ENCODE measurements at regions not wholly inside any gene's neighbourhood (a gene's known extent, or its start where the extent isn't known, plus 50 kb on each side); places are given as distances from the start of the nearest gene placed in this dataset.

DNA sequence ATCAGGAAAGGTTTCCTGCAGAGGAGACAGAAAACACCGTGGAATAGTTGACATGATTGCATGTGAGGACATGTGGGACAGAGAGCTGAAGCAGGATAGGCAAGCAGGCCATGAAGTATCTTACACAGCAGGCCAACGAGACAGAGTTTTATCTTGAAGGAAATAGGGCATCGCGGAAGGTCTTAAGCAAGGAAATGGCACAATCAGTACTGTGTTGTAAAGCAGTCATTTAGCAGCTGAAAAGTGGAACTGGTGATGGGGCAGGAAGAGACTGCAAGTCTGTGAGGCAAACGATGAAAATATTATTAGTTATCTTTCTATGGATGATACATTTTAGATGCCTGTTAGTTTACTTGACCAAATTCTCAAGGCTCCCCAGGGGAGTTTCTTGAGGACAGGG lies 535.1 kb downstream of the SOX2 start:
- no peaks in the 10 kb centered on the region for H3K36me3 ChIP-seq (ENCODE audit: control insufficient read depth, insufficient read depth, low read length)
- ChIA-PET CTCF (no interaction called here), POLR2A (no interaction called here)
- H3K27me3 Mint-ChIP-seq (ENCODE audit: insufficient read depth, unreplicated experiment) = no peaks in the 10 kb centered on the region
- no peak overlapping the region for H3K4me3 ChIP-seq (ENCODE audit: low read depth, low read length)
- no peak for TF ChIP-seq CTCF (IDR thresholded peaks at IDR 0.05; ENCODE audit: insufficient read depth in 1 of 2, low read depth in 1 of 2, low read length in 1 of 2, severe bottlenecking in 1 of 2, unreplicated experiment in 1 of 2)
- H3K9me3 ChIP-seq = no peaks in the 10 kb centered on the region
- H3K4me3 Mint-ChIP-seq (ENCODE audit: unreplicated experiment) = no peak overlapping the region
- H3K27ac Mint-ChIP-seq (ENCODE audit: unreplicated experiment) = peak overlapping the region; percentile 12
- intact Hi-C loops (cut with micrococcal nuclease; ENCODE audit: unreplicated experiment) = no loop called here
- BruUV-seq (replicated peaks) = no TSS peak
- H3K4me1 Mint-ChIP-seq (ENCODE audit: low read depth, unreplicated experiment) = no peaks in the 10 kb centered on the region
- no peak for DNase-seq
- H3K36me3 Mint-ChIP-seq (ENCODE audit: insufficient read depth, unreplicated experiment) = no peaks in the 10 kb centered on the region
- H3K4me1 ChIP-seq = no peaks in the 10 kb centered on the region
- no peaks in the 10 kb centered on the region for H3K27me3 ChIP-seq (replicated peaks; ENCODE audit: control insufficient read depth, insufficient read depth, low read length)
- H3K9me3 Mint-ChIP-seq (ENCODE audit: unreplicated experiment) = peaks cover 11% of the 10 kb centered on the region

DNA sequence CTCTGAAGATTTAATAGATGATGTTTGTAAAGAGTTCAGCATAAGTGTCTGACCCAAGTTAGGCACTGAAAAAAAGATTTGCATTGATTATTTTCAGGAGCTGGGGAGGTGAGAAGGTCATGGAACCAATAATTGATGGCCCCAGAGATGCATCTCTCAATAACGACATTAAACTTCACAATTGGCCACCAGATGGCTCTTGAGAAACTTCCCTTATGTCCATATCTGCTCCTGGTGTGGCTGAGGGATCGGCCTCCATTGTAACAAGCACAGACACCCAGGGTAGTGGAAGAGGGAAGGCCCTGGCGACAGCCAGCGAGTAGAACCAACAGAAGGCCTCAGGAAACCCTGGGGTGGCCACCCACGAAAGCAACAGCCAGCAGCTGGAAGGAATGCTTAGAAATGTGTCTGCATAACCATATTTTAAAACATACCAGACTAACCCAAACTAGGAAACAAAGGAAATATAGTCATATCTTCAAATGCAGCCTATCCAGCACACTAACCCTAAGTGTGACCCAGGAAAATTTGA lies 536.7 kb downstream of the SOX2 start:
- intact Hi-C loops (cut with micrococcal nuclease; ENCODE audit: unreplicated experiment) = no loop called here
- H3K4me1 ChIP-seq = no peaks in the 10 kb centered on the region
- Mint-ChIP-seq H3K9me3 (ENCODE audit: unreplicated experiment) (peaks cover 11% of the 10 kb centered on the region), H3K27me3 (ENCODE audit: insufficient read depth, unreplicated experiment) (no peaks in the 10 kb centered on the region), H3K27ac (ENCODE audit: unreplicated experiment) (no peak overlapping the region), H3K4me1 (ENCODE audit: low read depth, unreplicated experiment) (no peaks in the 10 kb centered on the region), H3K36me3 (ENCODE audit: insufficient read depth, unreplicated experiment) (no peaks in the 10 kb centered on the region), H3K4me3 (ENCODE audit: unreplicated experiment) (no peak overlapping the region)
- no peaks in the 10 kb centered on the region for H3K9me3 ChIP-seq
- H3K27me3 ChIP-seq (replicated peaks; ENCODE audit: control insufficient read depth, insufficient read depth, low read length) = no peaks in the 10 kb centered on the region
- no peak for DNase-seq
- peak in 1 of 2 experiments; percentile 3 for TF ChIP-seq CTCF (IDR thresholded peaks at IDR 0.05; ENCODE audit: insufficient read depth in 1 of 2, low read depth in 1 of 2, low read length in 1 of 2, severe bottlenecking in 1 of 2, unreplicated experiment in 1 of 2)
- CTCF ChIA-PET = no interaction called here
- no peak overlapping the region for H3K4me3 ChIP-seq (ENCODE audit: low read depth, low read length)
- POLR2A ChIA-PET = no interaction called here
- no TSS peak for BruUV-seq (replicated peaks)
- no peaks in the 10 kb centered on the region for H3K36me3 ChIP-seq (ENCODE audit: control insufficient read depth, insufficient read depth, low read length)

GRCh38 chr3:182252802-182253201 lies 540.5 kb upstream of the ATP11B start:
- Mint-ChIP-seq H3K4me3 (ENCODE audit: unreplicated experiment) (no peak overlapping the region), H3K27ac (ENCODE audit: unreplicated experiment) (no peak overlapping the region), H3K27me3 (ENCODE audit: insufficient read depth, unreplicated experiment) (no peaks in the 10 kb centered on the region), H3K9me3 (ENCODE audit: unreplicated experiment) (no peaks in the 10 kb centered on the region), H3K4me1 (ENCODE audit: low read depth, unreplicated experiment) (no peaks in the 10 kb centered on the region), H3K36me3 (ENCODE audit: insufficient read depth, unreplicated experiment) (no peaks in the 10 kb centered on the region)
- H3K4me1 ChIP-seq = no peaks in the 10 kb centered on the region
- TF ChIP-seq CTCF (IDR thresholded peaks at IDR 0.05; ENCODE audit: insufficient read depth in 1 of 2, low read depth in 1 of 2, low read length in 1 of 2, severe bottlenecking in 1 of 2, unreplicated experiment in 1 of 2) = no peak
- H3K9me3 ChIP-seq = no peaks in the 10 kb centered on the region
- no peak overlapping the region for H3K4me3 ChIP-seq (ENCODE audit: low read depth, low read length)
- intact Hi-C loops (cut with micrococcal nuclease; ENCODE audit: unreplicated experiment) = no loop called here
- ChIA-PET POLR2A (no interaction called here), CTCF (no interaction called here)
- H3K27me3 ChIP-seq (replicated peaks; ENCODE audit: control insufficient read depth, insufficient read depth, low read length) = no peaks in the 10 kb centered on the region
- DNase-seq = no peak
- H3K36me3 ChIP-seq (ENCODE audit: control insufficient read depth, insufficient read depth, low read length) = no peaks in the 10 kb centered on the region
- BruUV-seq (replicated peaks) = no TSS peak
